ENCODE measurements at regions not wholly inside any gene's neighbourhood (a gene's known extent, or its start where the extent isn't known, plus 50 kb on each side); places are given as distances from the start of the nearest gene placed in this dataset.

- no peak overlapping the region for H3K27ac ChIP-seq
- no peak for TF ChIP-seq ZFX (IDR thresholded peaks at IDR 0.05)
- no peak for TF ChIP-seq CTCF (conservative IDR thresholded peaks at IDR 0.05)
Observed at GRCh38 chr12:59155448-59155847, 235.1 kb upstream of the LRIG3 start.

- TF ChIP-seq ZFX (IDR thresholded peaks at IDR 0.05) (no peak), CTCF (conservative IDR thresholded peaks at IDR 0.05) (no peak)
- no peak overlapping the region for H3K27ac ChIP-seq
Observed at GRCh38 chr12:59151243-59151642, 230.9 kb upstream of the LRIG3 start.

GRCh38 chr12:59149995-59150642, 229.8 kb upstream of the LRIG3 start:
- no peak overlapping the region for H3K27ac ChIP-seq
- TF ChIP-seq ZFX (IDR thresholded peaks at IDR 0.05) (no peak), CTCF (conservative IDR thresholded peaks at IDR 0.05) (peak; percentile 98)

GRCh38 chr12:59147791-59148190, 227.5 kb upstream of the LRIG3 start:
- TF ChIP-seq ZFX (IDR thresholded peaks at IDR 0.05) (no peak), CTCF (conservative IDR thresholded peaks at IDR 0.05) (no peak)
- H3K27ac ChIP-seq: no peak overlapping the region

- no peak overlapping the region for H3K27ac ChIP-seq
- TF ChIP-seq ZFX (IDR thresholded peaks at IDR 0.05) (no peak), CTCF (conservative IDR thresholded peaks at IDR 0.05) (no peak)
Observed at GRCh38 chr12:59142183-59142790, 222.0 kb upstream of the LRIG3 start.

GRCh38 chr12:59134750-59135149, 214.4 kb upstream of the LRIG3 start:
- H3K27ac ChIP-seq: no peak overlapping the region
- TF ChIP-seq ZFX (IDR thresholded peaks at IDR 0.05) (no peak), CTCF (conservative IDR thresholded peaks at IDR 0.05) (no peak)

GRCh38 chr12:59131462-59131861, 211.2 kb upstream of the LRIG3 start:
- TF ChIP-seq CTCF (conservative IDR thresholded peaks at IDR 0.05): no peak
- no peak for TF ChIP-seq ZFX (IDR thresholded peaks at IDR 0.05)
- no peak overlapping the region for H3K27ac ChIP-seq
